ENCODE measurements at regions not wholly inside any gene's neighbourhood (a gene's known extent, or its start where the extent isn't known, plus 50 kb on each side); places are given as distances from the start of the nearest gene placed in this dataset.

DNA sequence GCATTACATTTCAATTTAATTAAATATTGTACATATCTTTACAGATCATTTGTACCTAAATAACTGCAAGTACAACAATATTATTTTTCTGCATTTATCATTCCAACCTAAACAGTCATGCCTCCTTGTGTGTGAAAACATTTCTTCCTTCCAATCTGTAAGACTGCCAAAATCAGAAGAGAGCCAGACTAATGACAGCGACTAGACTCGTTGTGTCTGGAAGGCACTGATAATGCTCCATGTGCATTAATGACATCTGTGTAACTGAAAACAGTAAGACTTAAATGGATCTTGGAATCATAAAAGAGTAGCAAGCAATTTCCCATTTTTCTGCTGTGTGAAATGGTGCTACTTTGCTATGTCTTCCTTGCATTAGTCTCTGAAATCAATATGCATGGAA lies 278.0 kb upstream of the DSEL start:
- no peak for TF ChIP-seq TEAD4 (IDR thresholded peaks at IDR 0.05)
- TF ChIP-seq EP300 (IDR thresholded peaks at IDR 0.05; ENCODE audit: borderline replicate concordance): no peak
- TF ChIP-seq, protein P1, sequence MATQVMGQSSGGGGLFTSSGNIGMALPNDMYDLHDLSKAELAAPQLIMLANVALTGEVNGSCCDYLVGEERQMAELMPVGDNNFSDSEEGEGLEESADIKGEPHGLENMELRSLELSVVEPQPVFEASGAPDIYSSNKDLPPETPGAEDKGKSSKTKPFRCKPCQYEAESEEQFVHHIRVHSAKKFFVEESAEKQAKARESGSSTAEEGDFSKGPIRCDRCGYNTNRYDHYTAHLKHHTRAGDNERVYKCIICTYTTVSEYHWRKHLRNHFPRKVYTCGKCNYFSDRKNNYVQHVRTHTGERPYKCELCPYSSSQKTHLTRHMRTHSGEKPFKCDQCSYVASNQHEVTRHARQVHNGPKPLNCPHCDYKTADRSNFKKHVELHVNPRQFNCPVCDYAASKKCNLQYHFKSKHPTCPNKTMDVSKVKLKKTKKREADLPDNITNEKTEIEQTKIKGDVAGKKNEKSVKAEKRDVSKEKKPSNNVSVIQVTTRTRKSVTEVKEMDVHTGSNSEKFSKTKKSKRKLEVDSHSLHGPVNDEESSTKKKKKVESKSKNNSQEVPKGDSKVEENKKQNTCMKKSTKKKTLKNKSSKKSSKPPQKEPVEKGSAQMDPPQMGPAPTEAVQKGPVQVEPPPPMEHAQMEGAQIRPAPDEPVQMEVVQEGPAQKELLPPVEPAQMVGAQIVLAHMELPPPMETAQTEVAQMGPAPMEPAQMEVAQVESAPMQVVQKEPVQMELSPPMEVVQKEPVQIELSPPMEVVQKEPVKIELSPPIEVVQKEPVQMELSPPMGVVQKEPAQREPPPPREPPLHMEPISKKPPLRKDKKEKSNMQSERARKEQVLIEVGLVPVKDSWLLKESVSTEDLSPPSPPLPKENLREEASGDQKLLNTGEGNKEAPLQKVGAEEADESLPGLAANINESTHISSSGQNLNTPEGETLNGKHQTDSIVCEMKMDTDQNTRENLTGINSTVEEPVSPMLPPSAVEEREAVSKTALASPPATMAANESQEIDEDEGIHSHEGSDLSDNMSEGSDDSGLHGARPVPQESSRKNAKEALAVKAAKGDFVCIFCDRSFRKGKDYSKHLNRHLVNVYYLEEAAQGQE (IDR thresholded peaks at IDR 0.05; ENCODE audit: low read depth): no peak
- TF ChIP-seq CEBPB (IDR thresholded peaks at IDR 0.05): no peak
- TF ChIP-seq ZBTB7A (IDR thresholded peaks at IDR 0.05; ENCODE audit: low read depth): no peak
- TF ChIP-seq CREB1 (IDR thresholded peaks at IDR 0.05; ENCODE audit: low read depth): no peak
- TF ChIP-seq YY1 (IDR thresholded peaks at IDR 0.05; ENCODE audit: low read depth): no peak
- no peak for TF ChIP-seq TAF1 (IDR thresholded peaks at IDR 0.05; ENCODE audit: low read depth)
- no peak for TF ChIP-seq FOXM1 (IDR thresholded peaks at IDR 0.05; ENCODE audit: borderline replicate concordance, low read depth)
- TF ChIP-seq TCF12 (IDR thresholded peaks at IDR 0.05; ENCODE audit: low read depth): no peak
- no peak for TF ChIP-seq RAD21 (IDR thresholded peaks at IDR 0.05; ENCODE audit: low read depth)
- TF ChIP-seq NFIC (IDR thresholded peaks at IDR 0.05): no peak

DNA sequence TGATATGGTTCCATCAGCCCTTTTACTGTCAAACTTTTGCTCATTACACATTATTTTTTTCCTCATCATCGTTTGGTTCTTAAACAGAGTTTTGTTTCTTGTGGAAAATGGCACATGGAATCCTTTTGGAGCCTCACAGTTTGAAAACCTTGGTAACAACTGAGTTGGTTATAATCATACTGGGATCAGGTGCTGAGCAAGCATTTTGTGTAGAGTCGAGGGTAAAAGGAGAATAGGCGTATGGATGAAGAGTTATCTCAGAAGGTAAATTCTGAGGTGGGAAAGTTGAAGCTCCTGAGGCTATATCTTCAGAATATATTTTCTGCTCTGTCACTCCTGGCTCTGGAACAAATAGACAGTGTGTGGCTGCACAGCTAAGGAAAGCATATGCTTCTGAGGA lies 274.0 kb upstream of the DSEL start:
- TF ChIP-seq RAD21 (IDR thresholded peaks at IDR 0.05; ENCODE audit: low read depth): no peak
- no peak for TF ChIP-seq EP300 (IDR thresholded peaks at IDR 0.05; ENCODE audit: borderline replicate concordance)
- no peak for TF ChIP-seq CREB1 (IDR thresholded peaks at IDR 0.05; ENCODE audit: low read depth)
- TF ChIP-seq YY1 (IDR thresholded peaks at IDR 0.05; ENCODE audit: low read depth): no peak
- TF ChIP-seq NFIC (IDR thresholded peaks at IDR 0.05): no peak
- no peak for TF ChIP-seq EGR1 (IDR thresholded peaks at IDR 0.05)
- no peak for TF ChIP-seq TAF1 (IDR thresholded peaks at IDR 0.05; ENCODE audit: low read depth)
- TF ChIP-seq, protein P2, sequence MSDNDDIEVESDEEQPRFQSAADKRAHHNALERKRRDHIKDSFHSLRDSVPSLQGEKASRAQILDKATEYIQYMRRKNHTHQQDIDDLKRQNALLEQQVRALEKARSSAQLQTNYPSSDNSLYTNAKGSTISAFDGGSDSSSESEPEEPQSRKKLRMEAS (IDR thresholded peaks at IDR 0.05): no peak
- TF ChIP-seq, protein P3, sequence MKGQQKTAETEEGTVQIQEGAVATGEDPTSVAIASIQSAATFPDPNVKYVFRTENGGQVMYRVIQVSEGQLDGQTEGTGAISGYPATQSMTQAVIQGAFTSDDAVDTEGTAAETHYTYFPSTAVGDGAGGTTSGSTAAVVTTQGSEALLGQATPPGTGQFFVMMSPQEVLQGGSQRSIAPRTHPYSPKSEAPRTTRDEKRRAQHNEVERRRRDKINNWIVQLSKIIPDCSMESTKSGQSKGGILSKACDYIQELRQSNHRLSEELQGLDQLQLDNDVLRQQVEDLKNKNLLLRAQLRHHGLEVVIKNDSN (IDR thresholded peaks at IDR 0.05): no peak

DNA sequence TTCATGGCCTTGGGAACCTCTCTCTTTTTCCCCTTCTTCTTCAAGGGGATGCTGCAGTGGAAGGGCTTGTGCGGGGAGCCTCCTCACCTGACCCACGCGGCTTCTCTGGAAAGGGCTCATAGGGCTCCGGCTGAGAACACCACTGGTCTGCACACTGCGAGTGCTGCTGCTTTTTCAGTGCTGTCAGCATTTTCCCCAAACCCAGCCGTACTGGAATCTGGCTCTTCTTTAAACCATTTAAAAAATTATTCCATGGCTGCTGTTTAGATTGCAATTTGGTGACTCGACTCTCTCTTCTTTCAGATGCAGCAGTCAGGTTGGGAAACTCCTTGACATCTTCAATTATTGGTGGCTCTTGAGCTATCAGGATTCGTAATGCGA lies 272.6 kb upstream of the DSEL start:
- TF ChIP-seq, protein P1 (IDR thresholded peaks at IDR 0.05; ENCODE audit: low read depth): no peak
- TF ChIP-seq EP300 (IDR thresholded peaks at IDR 0.05; ENCODE audit: borderline replicate concordance): no peak

DNA sequence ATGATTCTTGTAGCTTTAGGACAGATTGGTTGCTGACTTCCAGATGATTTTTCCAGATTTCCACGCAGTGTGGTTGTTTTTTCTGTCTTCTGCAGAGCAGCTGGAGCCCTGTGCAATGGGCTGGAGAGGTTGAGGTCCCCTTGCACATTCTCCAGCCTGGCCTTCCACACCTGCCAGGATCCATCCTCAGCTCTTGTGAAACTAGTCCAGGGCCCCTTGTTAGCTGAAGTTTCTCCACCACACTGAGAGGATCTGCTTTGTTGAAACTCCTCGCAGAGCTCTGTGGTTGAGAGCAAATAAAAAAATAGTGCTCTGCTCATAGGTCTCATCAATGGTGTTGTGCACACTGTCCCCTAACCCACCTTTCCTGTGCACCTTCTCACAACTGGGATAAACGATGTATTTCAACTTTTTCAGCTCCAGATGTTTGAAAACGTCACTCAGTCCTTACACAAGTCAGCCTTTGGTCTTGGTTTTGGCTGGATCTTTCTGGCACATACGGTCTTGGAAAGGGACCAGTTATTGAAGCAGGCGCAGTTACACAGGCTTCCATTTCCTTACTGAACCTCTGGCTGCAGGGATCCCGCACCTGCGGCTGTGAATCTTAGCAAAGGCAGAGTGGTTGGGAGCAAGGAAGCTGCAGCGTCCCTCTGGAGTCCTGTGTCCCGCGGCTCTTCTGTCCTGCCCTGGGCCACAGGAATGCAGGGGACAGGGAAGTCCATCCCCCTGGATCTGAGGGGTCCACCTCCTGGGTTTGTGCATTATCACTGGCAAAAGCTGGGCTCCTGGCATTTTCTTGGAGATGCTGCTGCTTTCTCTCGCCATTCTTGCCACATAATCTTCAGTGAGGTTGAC lies 272.0 kb upstream of the DSEL start:
- TF ChIP-seq RAD21 (IDR thresholded peaks at IDR 0.05; ENCODE audit: low read depth) (no peak), CREB1 (IDR thresholded peaks at IDR 0.05; ENCODE audit: low read depth) (no peak), YY1 (IDR thresholded peaks at IDR 0.05; ENCODE audit: low read depth) (no peak), FOXM1 (IDR thresholded peaks at IDR 0.05; ENCODE audit: borderline replicate concordance, low read depth) (no peak), NFIC (IDR thresholded peaks at IDR 0.05) (no peak), TEAD4 (IDR thresholded peaks at IDR 0.05) (no peak)
- TF ChIP-seq, protein P1 (IDR thresholded peaks at IDR 0.05; ENCODE audit: low read depth): no peak
- TF ChIP-seq, protein P2 (IDR thresholded peaks at IDR 0.05): no peak
- TF ChIP-seq, protein P3 (IDR thresholded peaks at IDR 0.05): no peak

Data from Ishikawa (cell line).